GM23338 (cell line): ENCODE measurements at regions not wholly inside any gene's neighbourhood (a gene's known extent, or its start where the extent isn't known, plus 50 kb on each side); places are given as distances from the start of the nearest gene placed in this dataset.
A peak's percentile ranks its signal among the peaks of the same experiment; 100 is the strongest.

Source experiments
- ATAC-seq: fragments of 200-7000 bp; cut with Tn5 transposase; 3 replicates; pipeline ENCODE4 v1.9.1; 2020
- DNase-seq: peaks from one replicate; pipeline ENCODE4 v3.0.0-alpha.2; 2015; ENCODE audit warnings: low spot score
- H2AFZ ChIP-seq: fragments of 200-600 bp; sonication (generic); 2 replicates; pipeline ENCODE4 v1.8.0; 2016; ENCODE audit warnings: antibody characterized with exemption, mild to moderate bottlenecking, moderate library complexity
- H3F3A ChIP-seq: fragments of 200-600 bp; sonication (generic); replicated peaks from 2 replicates; pipeline ENCODE4 v1.8.0; 2017; ENCODE audit warnings: antibody characterized with exemption, mixed run types, low read depth
- H3K27ac ChIP-seq: fragments of 200-600 bp; sonication (generic); 2 replicates; pipeline ENCODE4 v1.6.1; 2016; ENCODE audit warnings: low read depth
- H3K27me3 ChIP-seq: fragments of 200-600 bp; sonication (generic); 2 replicates; pipeline ENCODE4 v1.8.0; 2016; ENCODE audit warnings: mild to moderate bottlenecking, mixed run types, moderate library complexity; ENCODE audit not compliant: insufficient read depth
- H3K36me3 ChIP-seq: fragments of 200-600 bp; sonication (generic); 2 replicates; pipeline ENCODE4 v1.8.0; 2016; ENCODE audit warnings: mild to moderate bottlenecking; ENCODE audit not compliant: insufficient read depth
- H3K4me1 ChIP-seq: fragments of 200-600 bp; sonication (generic); 2 replicates; pipeline ENCODE4 v1.8.0; 2016; ENCODE audit warnings: mild to moderate bottlenecking, moderate library complexity; ENCODE audit not compliant: insufficient read depth
- H3K4me2 ChIP-seq: fragments of 200-600 bp; sonication (generic); 2 replicates; pipeline ENCODE4 v1.7.1; 2017; ENCODE audit warnings: mixed run types
- H3K4me3 ChIP-seq: fragments of 200-600 bp; sonication (generic); 2 replicates; pipeline ENCODE4 v1.6.1; 2016; ENCODE audit warnings: mixed run types
- H3K79me2 ChIP-seq: fragments of 200-600 bp; sonication (generic); replicated peaks from 2 replicates; pipeline ENCODE4 v1.8.0; 2017; ENCODE audit warnings: mild to moderate bottlenecking; ENCODE audit not compliant: insufficient read depth
- H3K9me2 ChIP-seq: fragments of 200-600 bp; sonication (generic); 2 replicates; pipeline ENCODE4 v1.8.0; 2017; ENCODE audit not compliant: insufficient read depth
- H4K20me1 ChIP-seq: fragments of 200-600 bp; sonication (generic); replicated peaks from 2 replicates; pipeline ENCODE4 v1.8.0; 2017; ENCODE audit warnings: mild to moderate bottlenecking; ENCODE audit not compliant: insufficient read depth
- H3K27ac Mint-ChIP-seq: 2 replicates; pipeline ENCODE4 v1.8.0; 2020; ENCODE audit warnings: inconsistent platforms, mild to moderate bottlenecking, moderate library complexity, mixed read lengths
- H3K27me3 Mint-ChIP-seq: 3 replicates; pipeline ENCODE4 v1.8.0; 2022; ENCODE audit warnings: low read depth, mild to moderate bottlenecking, moderate library complexity, mixed read lengths, inconsistent platforms; ENCODE audit not compliant: insufficient read depth, poor library complexity
- H3K36me3 Mint-ChIP-seq: 3 replicates; pipeline ENCODE4 v1.8.0; 2021; ENCODE audit warnings: low read depth, mild to moderate bottlenecking, inconsistent platforms, moderate library complexity, mixed read lengths
- H3K4me1 Mint-ChIP-seq: 3 replicates; pipeline ENCODE4 v1.8.0; 2020; ENCODE audit warnings: mild to moderate bottlenecking, inconsistent platforms, mixed read lengths
- H3K4me3 Mint-ChIP-seq: 3 replicates; pipeline ENCODE4 v1.8.0; 2021; ENCODE audit warnings: moderate library complexity, mild to moderate bottlenecking, inconsistent platforms, mixed read lengths
- H3K9me3 Mint-ChIP-seq: 3 replicates; pipeline ENCODE4 v1.8.0; 2020; ENCODE audit warnings: moderate library complexity, mild to moderate bottlenecking, inconsistent platforms, mixed read lengths
- CTCF ChIP-seq, 2 experiments: fragments of 200-600 bp in 1 of 2; sonication (generic) in 1 of 2; conservative IDR thresholded peaks; 2 replicates each; pipeline versions ENCODE4 v1.5.1 to v1.6.1; 2016 to 2017; ENCODE audit warnings: antibody characterized with exemption in 2 of 2, low read depth in 2 of 2, mild to moderate bottlenecking in 2 of 2, moderate library complexity in 1 of 2
- EZH2phosphoT487 ChIP-seq: fragments of 200-600 bp; sonication (generic); IDR thresholded peaks from one replicate; pipeline ENCODE4 v1.8.1; 2018; ENCODE audit warnings: antibody characterized with exemption; ENCODE audit not compliant: unreplicated experiment
- NANOG ChIP-seq: IDR thresholded peaks from 2 replicates; pipeline ENCODE4 v1.6.1; 2016; ENCODE audit warnings: antibody characterized with exemption, borderline replicate concordance
- ZNF331 ChIP-seq: fragments of 250-450 bp; sonication (Bioruptor Pico); IDR thresholded peaks from 2 replicates; pipeline ENCODE4 v1.5.0; 2020; ENCODE audit warnings: low read depth, mild to moderate bottlenecking, moderate library complexity
- ZNF462 ChIP-seq: fragments of 250-450 bp; sonication (Bioruptor Pico); IDR thresholded peaks from 2 replicates; pipeline ENCODE4 v1.5.0; 2020; ENCODE audit warnings: mild to moderate bottlenecking, moderate library complexity

GRCh38 chr7:42858570-42858969, 53.3 kb downstream of the C7orf25 start:
- no peak overlapping the region for H3K4me3 Mint-ChIP-seq
- no peak overlapping the region for H3K27ac Mint-ChIP-seq
- Histone ChIP-seq H3K9me2 (no peaks in the 10 kb centered on the region), H3K4me1 (peaks cover 12% of the 10 kb centered on the region; the same call in 1 of the 2 replicates), H3K27ac (no peak overlapping the region), H2AFZ (no peak overlapping the region), H3K4me3 (no peak overlapping the region), H3K79me2 (no peaks in the 10 kb centered on the region), H3K4me2 (no peak overlapping the region), H3K27me3 (no peaks in the 10 kb centered on the region), H3F3A (no peaks in the 10 kb centered on the region), H3K36me3 (peaks cover 27% of the 10 kb centered on the region), H4K20me1 (no peaks in the 10 kb centered on the region)
- H3K4me1 Mint-ChIP-seq, result peaks cover 7% of the 10 kb centered on the region
- H3K27me3 Mint-ChIP-seq, result peaks cover 7% of the 10 kb centered on the region
- peaks cover 36% of the 10 kb centered on the region for H3K9me3 Mint-ChIP-seq
- DNase-seq (no peak), ATAC-seq (no peak)
- no peak for TF ChIP-seq EZH2phosphoT487
- TF ChIP-seq CTCF (conservative IDR thresholded peaks at IDR 0.05; ENCODE audit: low read depth in 2 of 2), result no peak
- H3K36me3 Mint-ChIP-seq, result peaks cover 26% of the 10 kb centered on the region

- Histone ChIP-seq H3K4me1 (peaks cover 12% of the 10 kb centered on the region; the same call in 1 of the 2 replicates), H4K20me1 (no peaks in the 10 kb centered on the region), H2AFZ (peak overlapping the region; percentile 95), H3K4me2 (0 out of 2 replicates have a peak overlapping the region, but pooled peaks have one; percentile 19), H3F3A (no peaks in the 10 kb centered on the region), H3K4me3 (no peak overlapping the region), H3K27me3 (no peaks in the 10 kb centered on the region), H3K9me2 (no peaks in the 10 kb centered on the region), H3K36me3 (peaks cover 8% of the 10 kb centered on the region; the same call in 1 of the 2 replicates), H3K27ac (no peak overlapping the region), H3K79me2 (no peaks in the 10 kb centered on the region)
- no peak for DNase-seq
- Mint-ChIP-seq H3K27me3 (peaks cover 5% of the 10 kb centered on the region), H3K9me3 (peaks cover 18% of the 10 kb centered on the region), H3K4me1 (peaks cover 7% of the 10 kb centered on the region), H3K27ac (no peak overlapping the region), H3K36me3 (peaks cover 12% of the 10 kb centered on the region; the same call in 2 of the 3 replicates), H3K4me3 (no peak overlapping the region)
- peak; percentile 54 for ATAC-seq
- no peak for TF ChIP-seq ZNF462
- no peak for TF ChIP-seq ZNF331
- TF ChIP-seq NANOG, result no peak
- TF ChIP-seq CTCF (conservative IDR thresholded peaks at IDR 0.05; ENCODE audit: low read depth in 2 of 2), result no peak
- TF ChIP-seq EZH2phosphoT487, result no peak
Measured at GRCh38 chr7:42856605-42856987, 55.3 kb downstream of the C7orf25 start.
